HepG2 (cell line): ENCODE measurements at regions not wholly inside any gene's neighbourhood (a gene's known extent, or its start where the extent isn't known, plus 50 kb on each side); places are given as distances from the start of the nearest gene placed in this dataset.

Source experiments
- ATAC-seq: fragments of 200-7000 bp; cut with Tn5 transposase; 3 replicates; pipeline ENCODE4 v1.9.1; 2020; ENCODE audit warnings: mild to moderate bottlenecking, moderate library complexity
- BruUV-seq: library from RNA; stranded (reverse); fragments of 400-500 nt; replicated peaks from 2 replicates; lab custom pipeline; 2021; lab: Mats Ljungman, UMichigan
- CTCF ChIA-PET: fragments of 300-600 bp; formaldehyde crosslinking; extraction: SDS; loops from one replicate; lab custom pipeline; 2021; ENCODE audit warnings: low total read pairs, inconsistent platforms, low intra/inter-chr PET ratio; lab: Yijun Ruan, JAX
- POLR2A ChIA-PET: fragments of 350-600 bp; sonication (Branson Sonifier 250); formaldehyde crosslinking; loops from one replicate; lab custom pipeline; 2020; ENCODE audit warnings: antibody characterized with exemption, inconsistent platforms; lab: Yijun Ruan, JAX
- DNase-seq: peaks from one replicate; pipeline ENCODE4 v3.0.0-alpha.2; 2015; ENCODE audit warnings: low spot score
- FAIRE-seq: peaks from 3 replicates; lab custom pipeline; 2011; peaks lifted over from hg19 to GRCh38; lab: Jason Lieb, UNC
- H2AFZ ChIP-seq: one replicate; pipeline ENCODE4 v1.6.1; 2011; ENCODE audit warnings: low read length, inconsistent platforms
- H3K27ac ChIP-seq: fragments of 300-600 bp; 3 replicates; pipeline ENCODE4 v1.8.0; 2011; ENCODE audit warnings: mixed run types, mild to moderate bottlenecking, mixed read lengths, low read length, inconsistent platforms; ENCODE audit not compliant: insufficient read depth; ENCODE audit errors: extremely low read length
- H3K27me3 ChIP-seq, 2 experiments: fragments of 200-600 bp in 1 of 2; 2 replicates in 1 of 2; 3 replicates in 1 of 2; pipeline versions ENCODE4 v1.6.0 to v1.8.0; 2011; ENCODE audit warnings: low read length in 2 of 2, mild to moderate bottlenecking in 2 of 2, moderate library complexity in 2 of 2, inconsistent platforms in 1 of 2; ENCODE audit not compliant: insufficient read depth in 2 of 2, control insufficient read depth in 1 of 2
- H3K36me3 ChIP-seq, 2 experiments: fragments of 200-600 bp in 1 of 2; replicated peaks in 1 of 2; 2 replicates in 1 of 2; 3 replicates in 1 of 2; pipeline versions ENCODE4 v1.5.1 to v1.8.0; 2011; ENCODE audit warnings: low read length in 2 of 2, inconsistent platforms in 1 of 2; ENCODE audit not compliant: insufficient read depth in 2 of 2, control insufficient read depth in 1 of 2
- H3K4me1 ChIP-seq: 2 replicates; pipeline ENCODE4 v1.5.1; 2012; ENCODE audit warnings: low read length, inconsistent platforms; ENCODE audit not compliant: insufficient read depth
- H3K4me2 ChIP-seq: 2 replicates; pipeline ENCODE4 v1.6.0; 2011; ENCODE audit warnings: low read depth, low read length, inconsistent platforms
- H3K4me3 ChIP-seq, 3 experiments: fragments of 200-600 bp in 1 of 3; sonication (generic), shearing (Covaris generic) in 1 of 3; replicated peaks in 1 of 3; 2 replicates each; pipeline ENCODE4 v1.5.1; 2011 to 2016; ENCODE audit warnings: low read length in 3 of 3, inconsistent platforms in 2 of 3, low read depth in 2 of 3, mild to moderate bottlenecking in 2 of 3, control low read depth in 1 of 3, mixed read lengths in 1 of 3; ENCODE audit not compliant: insufficient read depth in 1 of 3
- H3K79me2 ChIP-seq: one replicate; pipeline ENCODE4 v1.6.1; 2011; ENCODE audit warnings: low read length, inconsistent platforms; ENCODE audit not compliant: insufficient read depth
- H3K9ac ChIP-seq: 2 replicates; pipeline ENCODE4 v1.6.0; 2011; ENCODE audit warnings: mild to moderate bottlenecking, low read depth, low read length, inconsistent platforms; ENCODE audit not compliant: insufficient read depth
- H3K9me3 ChIP-seq: 2 replicates; pipeline ENCODE4 v1.5.1; 2012; ENCODE audit warnings: mild to moderate bottlenecking, low read length
- H4K20me1 ChIP-seq: 2 replicates; pipeline ENCODE4 v1.6.0; 2011; ENCODE audit warnings: inconsistent platforms, mild to moderate bottlenecking, low read length, moderate library complexity; ENCODE audit not compliant: insufficient read depth
- CHD4 ChIP-seq: fragments of 200-600 bp; sonication (generic); IDR thresholded peaks from 2 replicates; pipeline ENCODE4 v1.7.0; 2017; ENCODE audit warnings: mild to moderate bottlenecking, low read length, borderline replicate concordance
- DMAP1 ChIP-seq: IDR thresholded peaks from 2 replicates; pipeline ENCODE4 v1.6.1; 2016
- FOXK1 ChIP-seq: sonication (generic); formaldehyde crosslinking; IDR thresholded peaks from 2 replicates; pipeline ENCODE4 v1.4.0; 2020; ENCODE audit warnings: low read depth, missing genetic modification reagents, borderline replicate concordance
- HMG20B ChIP-seq: conservative IDR thresholded peaks from 2 replicates; pipeline ENCODE4 v1.6.1; 2016; ENCODE audit warnings: missing genetic modification reagents, missing compliant biosample characterization
- KDM2A ChIP-seq: sonication (generic); formaldehyde crosslinking; IDR thresholded peaks from 2 replicates; pipeline ENCODE4 v1.4.0; 2020; ENCODE audit warnings: low read depth, missing genetic modification reagents, borderline replicate concordance
- RXRB ChIP-seq: IDR thresholded peaks from 2 replicates; pipeline ENCODE4 v1.6.1; 2016; ENCODE audit warnings: borderline replicate concordance, missing genetic modification reagents, missing compliant biosample characterization
- SOX13 ChIP-seq, 3 experiments: fragments of 450-650 bp in 1 of 3; sonication (generic) in 1 of 3; formaldehyde crosslinking in 1 of 3; IDR thresholded peaks in 2 of 3; conservative IDR thresholded peaks in 1 of 3; 2 replicates each; pipeline versions ENCODE4 v1.5.0 to v1.6.1; 2016 to 2020; ENCODE audit warnings: antibody characterized with exemption in 1 of 3, mild to moderate bottlenecking in 1 of 3, missing compliant biosample characterization in 1 of 3, missing genetic modification reagents in 1 of 3, moderate library complexity in 1 of 3
- STAG1 ChIP-seq: sonication (generic); formaldehyde crosslinking; IDR thresholded peaks from 2 replicates; pipeline ENCODE4 v1.4.0; 2020; ENCODE audit warnings: missing genetic modification reagents
- YY1 ChIP-seq: IDR thresholded peaks from 2 replicates; pipeline ENCODE4 v1.6.1; 2011; ENCODE audit warnings: low read length, low read depth, moderate library complexity, mild to moderate bottlenecking; ENCODE audit not compliant: insufficient read depth, insufficient replicate concordance
- ZNF761 ChIP-seq: sonication (generic); formaldehyde crosslinking; conservative IDR thresholded peaks from 2 replicates; pipeline ENCODE4 v1.4.0; 2020; ENCODE audit warnings: mild to moderate bottlenecking, missing genetic modification reagents
- WGBS: methylation state at CpG from one replicate; pipeline ENCODE4 v1.1.6; 2017; ENCODE audit warnings: low lambda C conversion rate; 5-methylcytosine and 5-hydroxymethylcytosine counted together
- in situ Hi-C: cut with HindIII; loops from 2 replicates; pipeline ENCODE4 v1.10.0; 2017; ENCODE audit warnings: low pct_unique_long_range_greater_than_20kb; ENCODE audit not compliant: extremely low pct_ligation_motif_present
- intact Hi-C: fragments of 100-400 bp; cut with micrococcal nuclease; formaldehyde crosslinking; loops from one replicate; pipeline ENCODE4 v1.10.0; 2022; ENCODE audit not compliant: unreplicated experiment
- TF ChIP-seq, protein P1 (sequence below): IDR thresholded peaks from 2 replicates; pipeline ENCODE4 v1.6.1; 2012; ENCODE audit warnings: low read depth, low read length, improper control_type of control experiment
- TF ChIP-seq, protein P2 (sequence below): IDR thresholded peaks from 2 replicates; pipeline ENCODE4 v1.4.0; 2020; ENCODE audit warnings: mild to moderate bottlenecking, missing genetic modification reagents
- TF ChIP-seq, protein P3 (sequence below): IDR thresholded peaks from 2 replicates; pipeline ENCODE4 v1.6.1; 2016; ENCODE audit warnings: missing compliant biosample characterization, missing genetic modification reagents, borderline replicate concordance
- TF ChIP-seq, protein P4 (sequence below): sonication (generic); formaldehyde crosslinking; IDR thresholded peaks from 2 replicates; pipeline ENCODE4 v1.5.0; 2020; ENCODE audit warnings: mild to moderate bottlenecking, missing genetic modification reagents, moderate library complexity

DNA sequence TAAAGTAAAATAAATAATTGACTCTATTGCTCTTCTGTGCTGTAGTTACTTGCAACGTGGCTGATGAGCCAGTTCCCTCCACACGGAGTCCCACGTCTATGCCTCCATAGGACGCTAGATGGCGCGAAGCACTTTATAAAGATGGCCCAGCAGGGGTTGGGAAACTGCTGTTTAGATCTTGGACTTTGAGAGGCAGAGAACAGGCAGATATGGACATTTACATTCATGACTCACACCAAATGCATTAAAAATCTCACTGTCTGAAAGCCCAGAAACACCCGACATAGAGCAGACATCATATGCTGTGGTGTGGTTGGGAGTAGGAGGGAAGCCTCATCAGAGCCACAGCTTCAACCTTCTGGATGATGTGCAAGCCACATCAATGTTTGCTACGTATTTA lies 643.1 kb upstream of the ARGLU1 start:
- no peak overlapping the region for H3K9ac ChIP-seq
- peak; percentile 78 for FAIRE-seq
- H2AFZ ChIP-seq = no peak overlapping the region
- no peak overlapping the region for H3K4me3 ChIP-seq
- no peaks in the 10 kb centered on the region for H4K20me1 ChIP-seq
- intact Hi-C loops (loop anchor here (1.0 kb wide), 2 partner anchors 439 to 944 kb away; no protein-coding TSS in a partner anchor), in situ Hi-C loops (loop anchor here (25.0 kb wide), 1 partner anchor 651 kb away; a partner anchor contains a TSS)
- no peaks in the 10 kb centered on the region for H3K79me2 ChIP-seq
- ChIA-PET CTCF (interaction anchor here (1.4 to 3.2 kb wide), 3 partner anchors 439 to 946 kb away, joined by 3 to 33 read pairs (median 9); no protein-coding TSS in a partner anchor), POLR2A (no interaction called here)
- H3K36me3 ChIP-seq = no peaks in the 10 kb centered on the region
- no TSS peak for BruUV-seq
- ATAC-seq = peak; percentile 100
- H3K4me2 ChIP-seq = no peak overlapping the region
- H3K9me3 ChIP-seq = no peaks in the 10 kb centered on the region
- H3K27ac ChIP-seq = no peak overlapping the region
- 3% methylated on average over 8 of the region's 8 CpGs for WGBS
- DNase-seq = peak; percentile 78
- H3K4me1 ChIP-seq = no peaks in the 10 kb centered on the region
- H3K27me3 ChIP-seq = peaks cover 0 to 26% of the 10 kb centered on the region in 2 experiments; a peak in 2 of 5 replicates
- TF ChIP-seq FOXK1 (CRISPR knock-in tag) = peak; percentile 35; the same call in 1 of the 2 replicates
- TF ChIP-seq, protein P1, sequence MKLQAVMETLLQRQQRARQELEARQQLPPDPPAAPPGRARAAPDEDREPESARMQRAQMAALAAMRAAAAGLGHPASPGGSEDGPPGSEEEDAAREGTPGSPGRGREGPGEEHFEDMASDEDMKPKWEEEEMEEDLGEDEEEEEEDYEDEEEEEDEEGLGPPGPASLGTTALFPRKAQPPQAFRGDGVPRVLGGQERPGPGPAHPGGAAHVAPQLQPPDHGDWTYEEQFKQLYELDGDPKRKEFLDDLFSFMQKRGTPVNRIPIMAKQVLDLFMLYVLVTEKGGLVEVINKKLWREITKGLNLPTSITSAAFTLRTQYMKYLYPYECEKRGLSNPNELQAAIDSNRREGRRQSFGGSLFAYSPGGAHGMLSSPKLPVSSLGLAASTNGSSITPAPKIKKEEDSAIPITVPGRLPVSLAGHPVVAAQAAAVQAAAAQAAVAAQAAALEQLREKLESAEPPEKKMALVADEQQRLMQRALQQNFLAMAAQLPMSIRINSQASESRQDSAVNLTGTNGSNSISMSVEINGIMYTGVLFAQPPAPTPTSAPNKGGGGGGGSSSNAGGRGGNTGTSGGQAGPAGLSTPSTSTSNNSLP = peak; percentile 96
- no peak for TF ChIP-seq YY1
- TF ChIP-seq, protein P2, sequence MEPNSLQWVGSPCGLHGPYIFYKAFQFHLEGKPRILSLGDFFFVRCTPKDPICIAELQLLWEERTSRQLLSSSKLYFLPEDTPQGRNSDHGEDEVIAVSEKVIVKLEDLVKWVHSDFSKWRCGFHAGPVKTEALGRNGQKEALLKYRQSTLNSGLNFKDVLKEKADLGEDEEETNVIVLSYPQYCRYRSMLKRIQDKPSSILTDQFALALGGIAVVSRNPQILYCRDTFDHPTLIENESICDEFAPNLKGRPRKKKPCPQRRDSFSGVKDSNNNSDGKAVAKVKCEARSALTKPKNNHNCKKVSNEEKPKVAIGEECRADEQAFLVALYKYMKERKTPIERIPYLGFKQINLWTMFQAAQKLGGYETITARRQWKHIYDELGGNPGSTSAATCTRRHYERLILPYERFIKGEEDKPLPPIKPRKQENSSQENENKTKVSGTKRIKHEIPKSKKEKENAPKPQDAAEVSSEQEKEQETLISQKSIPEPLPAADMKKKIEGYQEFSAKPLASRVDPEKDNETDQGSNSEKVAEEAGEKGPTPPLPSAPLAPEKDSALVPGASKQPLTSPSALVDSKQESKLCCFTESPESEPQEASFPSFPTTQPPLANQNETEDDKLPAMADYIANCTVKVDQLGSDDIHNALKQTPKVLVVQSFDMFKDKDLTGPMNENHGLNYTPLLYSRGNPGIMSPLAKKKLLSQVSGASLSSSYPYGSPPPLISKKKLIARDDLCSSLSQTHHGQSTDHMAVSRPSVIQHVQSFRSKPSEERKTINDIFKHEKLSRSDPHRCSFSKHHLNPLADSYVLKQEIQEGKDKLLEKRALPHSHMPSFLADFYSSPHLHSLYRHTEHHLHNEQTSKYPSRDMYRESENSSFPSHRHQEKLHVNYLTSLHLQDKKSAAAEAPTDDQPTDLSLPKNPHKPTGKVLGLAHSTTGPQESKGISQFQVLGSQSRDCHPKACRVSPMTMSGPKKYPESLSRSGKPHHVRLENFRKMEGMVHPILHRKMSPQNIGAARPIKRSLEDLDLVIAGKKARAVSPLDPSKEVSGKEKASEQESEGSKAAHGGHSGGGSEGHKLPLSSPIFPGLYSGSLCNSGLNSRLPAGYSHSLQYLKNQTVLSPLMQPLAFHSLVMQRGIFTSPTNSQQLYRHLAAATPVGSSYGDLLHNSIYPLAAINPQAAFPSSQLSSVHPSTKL = peak; percentile 36; the same call in 1 of the 2 replicates
- 0 out of 2 replicates have a peak, but pooled peaks have one; percentile 34 for TF ChIP-seq KDM2A (CRISPR knock-in tag)
- no peak for TF ChIP-seq SOX13 (IDR thresholded peaks at IDR 0.05)
- TF ChIP-seq SOX13 (CRISPR knock-in tag; conservative IDR thresholded peaks at IDR 0.05 in 1 of 2, IDR thresholded peaks at IDR 0.05 in 1 of 2) = peak in 1 of 2 experiments; percentile 6; a peak in 1 of 4 replicates
- TF ChIP-seq, protein P3, sequence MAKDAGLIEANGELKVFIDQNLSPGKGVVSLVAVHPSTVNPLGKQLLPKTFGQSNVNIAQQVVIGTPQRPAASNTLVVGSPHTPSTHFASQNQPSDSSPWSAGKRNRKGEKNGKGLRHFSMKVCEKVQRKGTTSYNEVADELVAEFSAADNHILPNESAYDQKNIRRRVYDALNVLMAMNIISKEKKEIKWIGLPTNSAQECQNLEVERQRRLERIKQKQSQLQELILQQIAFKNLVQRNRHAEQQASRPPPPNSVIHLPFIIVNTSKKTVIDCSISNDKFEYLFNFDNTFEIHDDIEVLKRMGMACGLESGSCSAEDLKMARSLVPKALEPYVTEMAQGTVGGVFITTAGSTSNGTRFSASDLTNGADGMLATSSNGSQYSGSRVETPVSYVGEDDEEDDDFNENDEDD (CRISPR knock-in tag) = no peak
- TF ChIP-seq STAG1 = peak; percentile 90
- TF ChIP-seq DMAP1 (CRISPR knock-in tag) = no peak
- TF ChIP-seq, protein P4, sequence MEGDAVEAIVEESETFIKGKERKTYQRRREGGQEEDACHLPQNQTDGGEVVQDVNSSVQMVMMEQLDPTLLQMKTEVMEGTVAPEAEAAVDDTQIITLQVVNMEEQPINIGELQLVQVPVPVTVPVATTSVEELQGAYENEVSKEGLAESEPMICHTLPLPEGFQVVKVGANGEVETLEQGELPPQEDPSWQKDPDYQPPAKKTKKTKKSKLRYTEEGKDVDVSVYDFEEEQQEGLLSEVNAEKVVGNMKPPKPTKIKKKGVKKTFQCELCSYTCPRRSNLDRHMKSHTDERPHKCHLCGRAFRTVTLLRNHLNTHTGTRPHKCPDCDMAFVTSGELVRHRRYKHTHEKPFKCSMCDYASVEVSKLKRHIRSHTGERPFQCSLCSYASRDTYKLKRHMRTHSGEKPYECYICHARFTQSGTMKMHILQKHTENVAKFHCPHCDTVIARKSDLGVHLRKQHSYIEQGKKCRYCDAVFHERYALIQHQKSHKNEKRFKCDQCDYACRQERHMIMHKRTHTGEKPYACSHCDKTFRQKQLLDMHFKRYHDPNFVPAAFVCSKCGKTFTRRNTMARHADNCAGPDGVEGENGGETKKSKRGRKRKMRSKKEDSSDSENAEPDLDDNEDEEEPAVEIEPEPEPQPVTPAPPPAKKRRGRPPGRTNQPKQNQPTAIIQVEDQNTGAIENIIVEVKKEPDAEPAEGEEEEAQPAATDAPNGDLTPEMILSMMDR (CRISPR knock-in tag) = peak; percentile 90
- TF ChIP-seq ZNF761 (CRISPR knock-in tag) = no peak
- no peak for TF ChIP-seq HMG20B
- no peak for TF ChIP-seq CHD4
- 0 out of 2 replicates have a peak, but pooled peaks have one; percentile 15 for TF ChIP-seq RXRB
